SK-N-MC (cell line): ENCODE measurements at regions not wholly inside any gene's neighbourhood (a gene's known extent, or its start where the extent isn't known, plus 50 kb on each side); places are given as distances from the start of the nearest gene placed in this dataset.

Source experiments
- EZH2 ChIP-seq: fragments of 200-600 bp; sonication (generic); IDR thresholded peaks from one replicate; pipeline ENCODE4 v1.6.1; 2017; ENCODE audit warnings: antibody characterized with exemption
- POLR2AphosphoS5 ChIP-seq: IDR thresholded peaks from 2 replicates; pipeline ENCODE4 v1.6.1; 2012; ENCODE audit warnings: mild to moderate bottlenecking, low read depth, low read length, borderline replicate concordance

DNA sequence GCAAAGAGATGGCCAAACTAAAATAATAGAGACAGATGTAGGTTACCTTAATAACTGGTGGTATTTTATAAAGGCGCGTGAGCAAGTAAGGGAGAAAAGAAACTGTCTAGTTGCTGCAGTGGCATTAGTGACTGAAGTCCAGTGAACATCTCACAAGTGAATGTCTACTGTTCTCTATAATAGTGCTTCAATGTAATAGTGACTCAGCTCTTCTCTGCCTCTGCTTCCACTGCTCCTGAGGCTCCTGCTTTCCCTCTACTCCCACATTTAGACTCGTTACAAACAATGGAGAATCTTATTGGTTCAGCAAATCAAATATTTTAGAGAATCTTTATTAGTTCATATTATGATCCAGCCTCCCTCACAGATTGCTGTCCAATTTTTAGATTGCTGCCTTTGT lies 779.1 kb upstream of the HTR2C start:
- TF ChIP-seq EZH2 (no peak), POLR2AphosphoS5 (no peak)
